IMR-90 (cell line): ENCODE measurements at regions not wholly inside any gene's neighbourhood (a gene's known extent, or its start where the extent isn't known, plus 50 kb on each side); places are given as distances from the start of the nearest gene placed in this dataset.

Experiments used
- ATAC-seq: fragments of 200-7000 bp; cut with Tn5 transposase; 2 replicates; pipeline ENCODE4 v1.9.1; 2020; ENCODE audit warnings: low read depth, mild to moderate bottlenecking, moderate library complexity
- BruUV-seq: library from RNA; stranded (reverse); fragments of 400-500 nt; replicated peaks from 2 replicates; lab custom pipeline; 2021; lab: Mats Ljungman, UMichigan
- CTCF ChIA-PET: fragments of 300-600 bp; formaldehyde crosslinking; extraction: SDS; loops from one replicate; lab custom pipeline; 2021; ENCODE audit warnings: antibody characterized with exemption; lab: Yijun Ruan, JAX
- POLR2A ChIA-PET: fragments of 300-600 bp; sonication (Branson Sonifier 250); formaldehyde crosslinking; loops from one replicate; lab custom pipeline; 2022; ENCODE audit warnings: antibody characterized with exemption; ENCODE audit not compliant: unreplicated experiment; lab: Charles Lee
- DNase-seq: peaks from one replicate; pipeline ENCODE4 v3.0.0; 2013
- H2AFZ ChIP-seq: replicated peaks from 2 replicates; pipeline ENCODE3; 2013; ENCODE audit warnings: low read length, mild to moderate bottlenecking; ENCODE audit not compliant: poor library complexity
- H2AK5ac ChIP-seq: 2 replicates; pipeline ENCODE4 v1.6.1; 2013; ENCODE audit warnings: low read depth, low read length, inconsistent platforms
- H2AK9ac ChIP-seq: replicated peaks from 2 replicates; pipeline ENCODE3; 2013; ENCODE audit warnings: mild to moderate bottlenecking, low read depth, low read length, moderate library complexity; ENCODE audit not compliant: poor library complexity
- H2BK120ac ChIP-seq: 2 replicates; pipeline ENCODE4 v1.6.1; 2013; ENCODE audit warnings: low read depth, low read length, inconsistent platforms
- H2BK15ac ChIP-seq: 3 replicates; pipeline ENCODE4 v1.6.1; 2013; ENCODE audit warnings: low read depth, low read length, inconsistent platforms
- H2BK20ac ChIP-seq: 2 replicates; pipeline ENCODE4 v1.6.1; 2013; ENCODE audit warnings: low read depth, mild to moderate bottlenecking, inconsistent platforms, low read length, moderate library complexity
- H2BK5ac ChIP-seq: 2 replicates; pipeline ENCODE4 v1.6.1; 2013; ENCODE audit warnings: mild to moderate bottlenecking, low read depth, low read length, inconsistent platforms; ENCODE audit not compliant: poor library complexity, severe bottlenecking
- H3K14ac ChIP-seq: replicated peaks from 2 replicates; pipeline ENCODE4 v1.6.1; 2013; ENCODE audit warnings: low read depth, low read length, inconsistent platforms
- H3K18ac ChIP-seq: 2 replicates; pipeline ENCODE4 v1.6.1; 2013; ENCODE audit warnings: low read depth, low read length, control low read depth
- H3K23ac ChIP-seq: 2 replicates; pipeline ENCODE4 v1.6.1; 2013; ENCODE audit warnings: low read depth, low read length, inconsistent platforms
- H3K27ac ChIP-seq: 2 replicates; pipeline ENCODE4 v1.5.1; 2013; ENCODE audit warnings: mild to moderate bottlenecking, control low read depth, low read length; ENCODE audit not compliant: insufficient read depth
- H3K27me3 ChIP-seq: 2 replicates; pipeline ENCODE4 v1.6.1; 2013; ENCODE audit warnings: low read length; ENCODE audit not compliant: control insufficient read depth, insufficient read depth
- H3K36me3 ChIP-seq: 2 replicates; pipeline ENCODE4 v1.6.1; 2013; ENCODE audit warnings: low read length, mixed read lengths; ENCODE audit not compliant: control insufficient read depth, insufficient read depth
- H3K4ac ChIP-seq: 2 replicates; pipeline ENCODE4 v1.6.1; 2013; ENCODE audit warnings: low read depth, low read length, inconsistent platforms
- H3K4me1 ChIP-seq: 2 replicates; pipeline ENCODE4 v1.6.1; 2013; ENCODE audit warnings: low read length, mixed read lengths; ENCODE audit not compliant: control insufficient read depth, insufficient read depth
- H3K4me2 ChIP-seq: 2 replicates; pipeline ENCODE4 v1.6.1; 2013; ENCODE audit warnings: low read depth, mild to moderate bottlenecking, control low read depth, low read length, moderate library complexity
- H3K4me3 ChIP-seq: 2 replicates; pipeline ENCODE4 v1.5.1; 2013; ENCODE audit warnings: low read depth, mild to moderate bottlenecking, control low read depth, low read length, moderate library complexity; ENCODE audit not compliant: insufficient read depth
- H3K56ac ChIP-seq: 2 replicates; pipeline ENCODE4 v1.6.1; 2013; ENCODE audit warnings: low read length, inconsistent platforms; ENCODE audit not compliant: insufficient read depth; ENCODE audit errors: extremely low read depth
- H3K79me1 ChIP-seq, 2 experiments: 2 replicates each; pipeline ENCODE4 v1.6.1; 2013; ENCODE audit warnings: low read length in 2 of 2, inconsistent platforms in 1 of 2, low read depth in 1 of 2
- H3K9ac ChIP-seq: 2 replicates; pipeline ENCODE4 v1.6.1; 2013; ENCODE audit warnings: low read depth, low read length, control low read depth
- H3K9me1 ChIP-seq: 2 replicates; pipeline ENCODE4 v1.6.1; 2013; ENCODE audit warnings: low read length, inconsistent platforms; ENCODE audit not compliant: insufficient read depth
- H3K9me3 ChIP-seq: 2 replicates; pipeline ENCODE4 v1.6.1; 2013; ENCODE audit warnings: low read length; ENCODE audit not compliant: control insufficient read depth, insufficient read depth
- H4K20me1 ChIP-seq: 2 replicates; pipeline ENCODE4 v1.6.1; 2013; ENCODE audit warnings: low read length, inconsistent platforms; ENCODE audit not compliant: insufficient read depth
- H4K5ac ChIP-seq: 2 replicates; pipeline ENCODE4 v1.6.1; 2013; ENCODE audit warnings: mild to moderate bottlenecking, low read depth, low read length, control low read depth
- H4K8ac ChIP-seq, 2 experiments: 2 replicates each; pipeline ENCODE4 v1.6.1; 2013; ENCODE audit warnings: low read depth in 2 of 2, low read length in 2 of 2, control low read depth in 1 of 2, inconsistent platforms in 1 of 2
- H4K91ac ChIP-seq: 2 replicates; pipeline ENCODE4 v1.6.1; 2013; ENCODE audit warnings: low read depth, low read length, inconsistent platforms; ENCODE audit not compliant: insufficient read depth
- BHLHE40 ChIP-seq: fragments of 150-350 bp; IDR thresholded peaks from 2 replicates; pipeline ENCODE4 v1.6.1; 2016; ENCODE audit warnings: mild to moderate bottlenecking, low read depth, low read length
- CEBPB ChIP-seq: IDR thresholded peaks from 2 replicates; pipeline ENCODE4 v1.6.1; 2012; ENCODE audit warnings: low read depth, low read length, improper control_type of control experiment
- CHD1 ChIP-seq: IDR thresholded peaks from 2 replicates; pipeline ENCODE4 v1.6.1; 2012; ENCODE audit warnings: low read depth, low read length, improper control_type of control experiment
- FOS ChIP-seq: fragments of 150-350 bp; IDR thresholded peaks from 2 replicates; pipeline ENCODE4 v1.6.1; 2016; ENCODE audit warnings: low read depth, low read length
- MAFK ChIP-seq: IDR thresholded peaks from 2 replicates; pipeline ENCODE4 v1.6.1; 2012; ENCODE audit warnings: low read depth, low read length, improper control_type of control experiment
- MXI1 ChIP-seq: IDR thresholded peaks from 2 replicates; pipeline ENCODE4 v1.6.1; 2012; ENCODE audit warnings: low read depth, mild to moderate bottlenecking, low read length, moderate library complexity, borderline replicate concordance
- NFE2L2 ChIP-seq: fragments of 150-350 bp; IDR thresholded peaks from 2 replicates; pipeline ENCODE4 v1.6.1; 2016; ENCODE audit warnings: low read depth, mild to moderate bottlenecking, low read length
- POLR2A ChIP-seq: IDR thresholded peaks from 2 replicates; pipeline ENCODE4 v1.6.1; 2012; ENCODE audit warnings: mild to moderate bottlenecking, low read depth, low read length
- RAD21 ChIP-seq: IDR thresholded peaks from 2 replicates; pipeline ENCODE4 v1.6.1; 2012; ENCODE audit warnings: low read length, improper control_type of control experiment
- RCOR1 ChIP-seq: IDR thresholded peaks from 2 replicates; pipeline ENCODE4 v1.6.1; 2012; ENCODE audit warnings: mild to moderate bottlenecking, low read length, improper control_type of control experiment; ENCODE audit not compliant: insufficient replicate concordance
- RFX5 ChIP-seq: IDR thresholded peaks from 2 replicates; pipeline ENCODE4 v1.8.0; 2012; ENCODE audit warnings: low read depth, mild to moderate bottlenecking, low read length, moderate library complexity
- SMC3 ChIP-seq: fragments of 150-350 bp; IDR thresholded peaks from 2 replicates; pipeline ENCODE4 v1.6.1; 2016; ENCODE audit warnings: low read depth, mild to moderate bottlenecking, antibody characterized with exemption, low read length, moderate library complexity
- WGBS, 2 experiments: methylation state at CpG; one replicate each; pipeline versions ENCODE4 v1.1.5 to v1.1.7; 2013; ENCODE audit warnings: missing lambda C conversion rate in 2 of 2; ENCODE audit not compliant: insufficient read length in 1 of 2; ENCODE audit errors: extremely low coverage in 2 of 2; 5-methylcytosine and 5-hydroxymethylcytosine counted together
- dilution Hi-C: fragments of 300-500 bp; cut with HindIII; formaldehyde crosslinking; loops from one replicate; pipeline ENCODE4 v1.14.3; 2018; ENCODE audit warnings: low sequenced_read_pairs; ENCODE audit not compliant: unreplicated experiment
- in situ Hi-C: fragments of 300-500 bp; cut with MboI; formaldehyde crosslinking; loops from 3 replicates; pipeline ENCODE4 v1.14.3; 2019; ENCODE audit warnings: low sequenced_read_pairs, inconsistent platforms, mixed read lengths
- intact Hi-C: fragments of 100-400 bp; cut with micrococcal nuclease; formaldehyde crosslinking; loops from 2 replicates; pipeline ENCODE4 v1.10.0; 2022
- TF ChIP-seq, protein P1 (sequence below): fragments of 150-350 bp; IDR thresholded peaks from 2 replicates; pipeline ENCODE4 v1.6.1; 2017; ENCODE audit warnings: mild to moderate bottlenecking, antibody characterized with exemption, low read length, low read depth
- TF ChIP-seq, protein P2 (sequence below): fragments of 150-350 bp; IDR thresholded peaks from 2 replicates; pipeline ENCODE4 v1.6.1; 2016; ENCODE audit warnings: low read depth, mild to moderate bottlenecking, low read length, moderate library complexity, borderline replicate concordance
- TF ChIP-seq, protein P3 (sequence below): conservative IDR thresholded peaks from 2 replicates; pipeline ENCODE4 v1.5.1; 2012; ENCODE audit warnings: mild to moderate bottlenecking, low read depth, low read length, improper control_type of control experiment

DNA sequence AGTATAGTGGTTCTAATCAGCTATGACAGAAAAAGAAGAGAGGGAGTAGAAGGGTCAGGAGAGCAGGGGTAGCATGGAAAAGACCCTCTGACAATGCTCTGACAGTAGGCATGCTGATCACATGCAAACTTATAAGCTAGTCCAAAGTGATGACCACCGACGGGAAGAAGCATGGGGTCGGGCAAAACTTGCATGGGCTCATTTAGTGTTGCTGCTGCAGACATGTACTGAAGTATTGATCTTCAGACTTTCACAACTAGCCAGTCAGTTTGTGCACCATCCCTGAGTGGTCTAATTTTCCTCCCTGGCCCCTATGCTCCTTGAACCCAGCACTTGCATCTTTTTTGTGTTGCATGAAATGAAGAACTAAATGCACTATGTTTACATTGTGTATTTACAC, 225.4 kb downstream of the SYK start:
- no peak overlapping the region for H3K56ac ChIP-seq
- no TSS peak for BruUV-seq
- no peak overlapping the region for H3K9ac ChIP-seq
- peaks cover 5% of the 10 kb centered on the region; the same call in 1 of the 2 replicates for H3K9me3 ChIP-seq
- TF ChIP-seq RCOR1 (no peak), MXI1 (no peak), FOS (no peak), RAD21 (no peak), POLR2A (no peak), BHLHE40 (no peak), MAFK (no peak), SMC3 (no peak), NFE2L2 (no peak), RFX5 (no peak), CHD1 (no peak), CEBPB (no peak)
- TF ChIP-seq, protein P1, sequence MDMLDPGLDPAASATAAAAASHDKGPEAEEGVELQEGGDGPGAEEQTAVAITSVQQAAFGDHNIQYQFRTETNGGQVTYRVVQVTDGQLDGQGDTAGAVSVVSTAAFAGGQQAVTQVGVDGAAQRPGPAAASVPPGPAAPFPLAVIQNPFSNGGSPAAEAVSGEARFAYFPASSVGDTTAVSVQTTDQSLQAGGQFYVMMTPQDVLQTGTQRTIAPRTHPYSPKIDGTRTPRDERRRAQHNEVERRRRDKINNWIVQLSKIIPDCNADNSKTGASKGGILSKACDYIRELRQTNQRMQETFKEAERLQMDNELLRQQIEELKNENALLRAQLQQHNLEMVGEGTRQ, result no peak
- TF ChIP-seq, protein P2, sequence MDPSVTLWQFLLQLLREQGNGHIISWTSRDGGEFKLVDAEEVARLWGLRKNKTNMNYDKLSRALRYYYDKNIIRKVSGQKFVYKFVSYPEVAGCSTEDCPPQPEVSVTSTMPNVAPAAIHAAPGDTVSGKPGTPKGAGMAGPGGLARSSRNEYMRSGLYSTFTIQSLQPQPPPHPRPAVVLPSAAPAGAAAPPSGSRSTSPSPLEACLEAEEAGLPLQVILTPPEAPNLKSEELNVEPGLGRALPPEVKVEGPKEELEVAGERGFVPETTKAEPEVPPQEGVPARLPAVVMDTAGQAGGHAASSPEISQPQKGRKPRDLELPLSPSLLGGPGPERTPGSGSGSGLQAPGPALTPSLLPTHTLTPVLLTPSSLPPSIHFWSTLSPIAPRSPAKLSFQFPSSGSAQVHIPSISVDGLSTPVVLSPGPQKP, result no peak
- TF ChIP-seq, protein P3, sequence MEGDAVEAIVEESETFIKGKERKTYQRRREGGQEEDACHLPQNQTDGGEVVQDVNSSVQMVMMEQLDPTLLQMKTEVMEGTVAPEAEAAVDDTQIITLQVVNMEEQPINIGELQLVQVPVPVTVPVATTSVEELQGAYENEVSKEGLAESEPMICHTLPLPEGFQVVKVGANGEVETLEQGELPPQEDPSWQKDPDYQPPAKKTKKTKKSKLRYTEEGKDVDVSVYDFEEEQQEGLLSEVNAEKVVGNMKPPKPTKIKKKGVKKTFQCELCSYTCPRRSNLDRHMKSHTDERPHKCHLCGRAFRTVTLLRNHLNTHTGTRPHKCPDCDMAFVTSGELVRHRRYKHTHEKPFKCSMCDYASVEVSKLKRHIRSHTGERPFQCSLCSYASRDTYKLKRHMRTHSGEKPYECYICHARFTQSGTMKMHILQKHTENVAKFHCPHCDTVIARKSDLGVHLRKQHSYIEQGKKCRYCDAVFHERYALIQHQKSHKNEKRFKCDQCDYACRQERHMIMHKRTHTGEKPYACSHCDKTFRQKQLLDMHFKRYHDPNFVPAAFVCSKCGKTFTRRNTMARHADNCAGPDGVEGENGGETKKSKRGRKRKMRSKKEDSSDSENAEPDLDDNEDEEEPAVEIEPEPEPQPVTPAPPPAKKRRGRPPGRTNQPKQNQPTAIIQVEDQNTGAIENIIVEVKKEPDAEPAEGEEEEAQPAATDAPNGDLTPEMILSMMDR, result no peak
- H3K14ac ChIP-seq, result no peak overlapping the region
- CTCF ChIA-PET, result interaction anchor here (1.1 kb wide), 1 partner anchor 22 kb away, joined by 3 read pairs; no protein-coding TSS in a partner anchor
- no peak overlapping the region for H2BK20ac ChIP-seq
- no peak overlapping the region for H2AFZ ChIP-seq
- dilution Hi-C loops, result no loop called here
- H2BK15ac ChIP-seq, result no peak overlapping the region
- H2AK5ac ChIP-seq, result no peak overlapping the region
- DNase-seq, result no peak
- H3K79me1 ChIP-seq, result no peaks in the 10 kb centered on the region
- H4K20me1 ChIP-seq, result no peaks in the 10 kb centered on the region
- no peak overlapping the region for H3K4me3 ChIP-seq
- H3K18ac ChIP-seq, result no peak overlapping the region
- H2BK120ac ChIP-seq, result no peak overlapping the region
- no peak overlapping the region for H3K23ac ChIP-seq
- no peak overlapping the region for H4K91ac ChIP-seq
- H3K9me1 ChIP-seq, result 0 out of 2 replicates have a peak, but pooled peaks cover 4% of the 10 kb centered on the region
- WGBS, 2 experiments, result no CpG with 5 or more reads among the region's 3 CpGs
- H3K36me3 ChIP-seq, result no peaks in the 10 kb centered on the region
- ATAC-seq, result no peak
- no peak overlapping the region for H4K5ac ChIP-seq
- no peaks in the 10 kb centered on the region for H3K4me1 ChIP-seq
- no peak overlapping the region for H3K4me2 ChIP-seq
- in situ Hi-C loops, result no loop called here
- no peak overlapping the region for H3K27ac ChIP-seq
- no peak overlapping the region for H2BK5ac ChIP-seq
- no peaks in the 10 kb centered on the region for H3K27me3 ChIP-seq
- no peak overlapping the region for H3K4ac ChIP-seq
- no peak overlapping the region for H4K8ac ChIP-seq
- POLR2A ChIA-PET, result no interaction called here
- intact Hi-C loops, result no loop called here
- no peak overlapping the region for H2AK9ac ChIP-seq
